Liver (tissue), 8 donors: ENCODE measurements at regions not wholly inside any gene's neighbourhood (a gene's known extent, or its start where the extent isn't known, plus 50 kb on each side); places are given as distances from the start of the nearest gene placed in this dataset.

Experiments
- DNase-seq: peaks from one replicate; pipeline ENCODE4 v3.0.0-alpha.2; 2017; ENCODE audit warnings: low spot score
- H3K27ac ChIP-seq, 2 donors: one replicate each; pipeline ENCODE4 v1.7.0; 2013; ENCODE audit warnings: inconsistent platforms in 2 of 2, low read length in 2 of 2, control low read depth in 1 of 2, low read depth in 1 of 2, mild to moderate bottlenecking in 1 of 2
- H3K27me3 ChIP-seq, 4 donors: one replicate each; pipeline versions ENCODE4 v1.6.1 to v1.7.0; 2013; ENCODE audit warnings: low read length in 3 of 4, inconsistent platforms in 1 of 4, mild to moderate bottlenecking in 1 of 4, moderate library complexity in 1 of 4; ENCODE audit not compliant: control insufficient read depth in 4 of 4, insufficient read depth in 4 of 4
- H3K36me3 ChIP-seq, 4 donors: one replicate each; pipeline versions ENCODE4 v1.6.1 to v1.7.0; 2013; ENCODE audit warnings: low read length in 3 of 4, mild to moderate bottlenecking in 3 of 4, low read depth in 1 of 4, moderate library complexity in 1 of 4; ENCODE audit not compliant: control insufficient read depth in 4 of 4, insufficient read depth in 3 of 4
- H3K4me1 ChIP-seq, 4 donors: one replicate each; pipeline versions ENCODE4 v1.6.1 to v1.7.0; 2013; ENCODE audit warnings: low read length in 3 of 4, mild to moderate bottlenecking in 3 of 4, moderate library complexity in 1 of 4; ENCODE audit not compliant: control insufficient read depth in 4 of 4, insufficient read depth in 4 of 4
- H3K4me3 ChIP-seq, 3 donors: one replicate each; pipeline versions ENCODE4 v1.6.1 to v1.7.0; 2013; ENCODE audit warnings: low read length in 3 of 3, control low read depth in 1 of 3, low read depth in 1 of 3, mild to moderate bottlenecking in 1 of 3
- H3K9ac ChIP-seq, 2 donors: one replicate each; pipeline ENCODE4 v1.7.0; 2013; ENCODE audit warnings: low read length in 2 of 2, mild to moderate bottlenecking in 2 of 2, moderate library complexity in 2 of 2, control low read depth in 1 of 2, low read depth in 1 of 2
- H3K9me3 ChIP-seq, 4 donors: one replicate each; pipeline versions ENCODE4 v1.6.1 to v1.7.0; 2013; ENCODE audit warnings: low read length in 3 of 4; ENCODE audit not compliant: control insufficient read depth in 4 of 4
- EGR1 ChIP-seq, 2 donors: IDR thresholded peaks; 2 replicates each; pipeline ENCODE4 v1.6.1; 2016 to 2018; ENCODE audit warnings: antibody characterized with exemption in 2 of 2, low read depth in 2 of 2
- FOXA2 ChIP-seq: IDR thresholded peaks from 2 replicates; pipeline ENCODE4 v1.6.1; 2016; ENCODE audit warnings: antibody characterized with exemption
- GABPA ChIP-seq, 2 donors: IDR thresholded peaks in 1 of 2; conservative IDR thresholded peaks in 1 of 2; 2 replicates each; pipeline ENCODE4 v1.6.1; 2016; ENCODE audit warnings: antibody characterized with exemption in 2 of 2, mild to moderate bottlenecking in 1 of 2, moderate library complexity in 1 of 2
- HNF4A ChIP-seq, 2 donors: conservative IDR thresholded peaks; 2 replicates each; pipeline ENCODE4 v1.6.1; 2016; ENCODE audit warnings: antibody characterized with exemption in 2 of 2, mild to moderate bottlenecking in 2 of 2
- HNF4G ChIP-seq: IDR thresholded peaks from 2 replicates; pipeline ENCODE4 v1.6.1; 2016; ENCODE audit warnings: antibody characterized with exemption
- JUND ChIP-seq, 2 donors: IDR thresholded peaks; 2 replicates each; pipeline ENCODE4 v1.6.1; 2016; ENCODE audit warnings: antibody characterized with exemption in 2 of 2
- NR2F2 ChIP-seq: IDR thresholded peaks from 2 replicates; pipeline ENCODE4 v1.6.1; 2016; ENCODE audit warnings: antibody characterized with exemption
- RAD21 ChIP-seq, 2 donors: IDR thresholded peaks; 2 replicates each; pipeline ENCODE4 v1.6.1; 2016; ENCODE audit warnings: antibody characterized with exemption in 2 of 2, mild to moderate bottlenecking in 2 of 2
- RXRA ChIP-seq, 2 donors: IDR thresholded peaks; 2 replicates each; pipeline ENCODE4 v1.6.1; 2017 to 2018; ENCODE audit warnings: antibody characterized with exemption in 2 of 2, mild to moderate bottlenecking in 1 of 2
- SP1 ChIP-seq: IDR thresholded peaks from 2 replicates; pipeline ENCODE4 v1.6.1; 2018; ENCODE audit warnings: antibody characterized with exemption, mild to moderate bottlenecking
- TAF1 ChIP-seq: conservative IDR thresholded peaks from 2 replicates; pipeline ENCODE4 v1.6.1; 2016; ENCODE audit warnings: antibody characterized with exemption, mild to moderate bottlenecking
- YY1 ChIP-seq: IDR thresholded peaks from 2 replicates; pipeline ENCODE4 v1.6.1; 2016; ENCODE audit warnings: antibody characterized with exemption, mild to moderate bottlenecking
- WGBS: extraction: QIAGEN DNeasy Blood & Tissue Kit; methylation state at CpG from one replicate; pipeline ENCODE4 v1.1.7; 2013; 5-methylcytosine and 5-hydroxymethylcytosine counted together
- TF ChIP-seq, protein P1 (sequence below): IDR thresholded peaks from 2 replicates; pipeline ENCODE4 v1.6.1; 2016; ENCODE audit warnings: antibody characterized with exemption
- TF ChIP-seq, protein P2 (sequence below): IDR thresholded peaks from 2 replicates; pipeline ENCODE4 v1.6.1; 2016; ENCODE audit warnings: antibody characterized with exemption
- TF ChIP-seq, protein P3 (sequence below): IDR thresholded peaks from 2 replicates; pipeline ENCODE4 v1.6.1; 2016; ENCODE audit warnings: antibody characterized with exemption
- TF ChIP-seq, protein P4 (sequence below): IDR thresholded peaks from 2 replicates; pipeline ENCODE4 v1.6.1; 2016; ENCODE audit warnings: antibody characterized with exemption, mild to moderate bottlenecking
- TF ChIP-seq, protein P5 (sequence below): fragments of 150-350 bp; IDR thresholded peaks from 2 replicates; pipeline ENCODE4 v1.5.1; 2017; ENCODE audit warnings: improper control_type of control experiment, low read depth, low read length; ENCODE audit not compliant: missing input control
- donor health status: healthy.
- donor health status: healthy.
- donor health status: healthy.
- donor health status: healthy.
- donor health status: healthy.

DNA sequence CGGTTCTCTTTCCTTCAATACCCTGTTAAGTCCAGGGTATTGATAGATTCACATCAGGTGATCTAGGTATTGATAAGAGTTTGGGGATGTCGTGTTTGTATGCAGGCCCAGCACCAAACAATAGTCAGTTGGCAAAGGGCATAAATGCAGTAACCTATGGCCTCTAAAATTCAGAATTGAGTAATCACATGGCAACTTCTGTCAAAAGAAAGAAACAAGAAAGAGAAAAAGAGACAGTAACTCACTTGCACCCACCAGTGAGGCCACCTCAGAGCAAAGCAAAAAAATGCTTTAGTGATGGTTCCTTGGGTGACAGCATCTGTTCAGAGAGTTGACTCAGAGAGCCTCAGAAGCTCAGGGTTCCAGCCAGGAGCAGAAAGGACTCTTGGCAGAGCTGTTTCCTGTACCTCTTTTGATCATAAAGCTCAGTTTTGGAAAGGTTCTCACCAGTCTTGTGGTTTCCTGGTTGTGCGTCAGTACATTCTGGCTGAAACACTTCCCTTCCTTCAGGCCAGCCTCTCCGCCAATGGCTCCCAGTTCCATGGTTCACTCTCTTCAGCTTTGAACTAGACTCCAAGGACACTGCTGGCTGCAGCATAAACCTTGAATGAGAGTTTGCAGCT is 70.1 kb upstream of the GORAB start (continued):
- TF ChIP-seq, protein P1, sequence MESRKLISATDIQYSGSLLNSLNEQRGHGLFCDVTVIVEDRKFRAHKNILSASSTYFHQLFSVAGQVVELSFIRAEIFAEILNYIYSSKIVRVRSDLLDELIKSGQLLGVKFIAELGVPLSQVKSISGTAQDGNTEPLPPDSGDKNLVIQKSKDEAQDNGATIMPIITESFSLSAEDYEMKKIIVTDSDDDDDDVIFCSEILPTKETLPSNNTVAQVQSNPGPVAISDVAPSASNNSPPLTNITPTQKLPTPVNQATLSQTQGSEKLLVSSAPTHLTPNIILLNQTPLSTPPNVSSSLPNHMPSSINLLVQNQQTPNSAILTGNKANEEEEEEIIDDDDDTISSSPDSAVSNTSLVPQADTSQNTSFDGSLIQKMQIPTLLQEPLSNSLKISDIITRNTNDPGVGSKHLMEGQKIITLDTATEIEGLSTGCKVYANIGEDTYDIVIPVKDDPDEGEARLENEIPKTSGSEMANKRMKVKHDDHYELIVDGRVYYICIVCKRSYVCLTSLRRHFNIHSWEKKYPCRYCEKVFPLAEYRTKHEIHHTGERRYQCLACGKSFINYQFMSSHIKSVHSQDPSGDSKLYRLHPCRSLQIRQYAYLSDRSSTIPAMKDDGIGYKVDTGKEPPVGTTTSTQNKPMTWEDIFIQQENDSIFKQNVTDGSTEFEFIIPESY = no peak
- TF ChIP-seq YY1 (no peak), HNF4G (no peak), GABPA (IDR thresholded peaks at IDR 0.05 in 1 of 2, conservative IDR thresholded peaks at IDR 0.05 in 1 of 2) (no peak), NR2F2 (no peak), SP1 (no peak)
- TF ChIP-seq, protein P2, sequence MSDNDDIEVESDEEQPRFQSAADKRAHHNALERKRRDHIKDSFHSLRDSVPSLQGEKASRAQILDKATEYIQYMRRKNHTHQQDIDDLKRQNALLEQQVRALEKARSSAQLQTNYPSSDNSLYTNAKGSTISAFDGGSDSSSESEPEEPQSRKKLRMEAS = no peak

DNA sequence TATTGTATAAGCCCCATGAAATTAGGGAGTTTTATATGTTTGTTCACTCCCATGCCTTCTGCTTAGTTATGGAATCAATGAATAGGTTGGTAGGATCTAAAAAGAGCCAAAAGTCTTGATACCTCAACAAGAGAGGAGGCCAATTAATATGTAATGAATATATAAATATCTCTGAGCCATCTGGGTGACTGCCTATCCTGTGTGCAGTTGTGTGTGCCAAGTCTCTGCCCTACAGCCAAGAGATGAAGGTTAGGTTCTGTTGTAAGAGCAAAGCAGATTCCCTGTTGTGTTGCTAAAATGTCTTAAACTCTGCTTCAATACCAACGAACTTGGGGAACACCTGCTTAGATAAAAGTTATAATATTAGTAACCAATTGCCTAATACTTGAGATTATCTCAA is 61.8 kb upstream of the GORAB start:
- 31% methylated on average over 1 of the region's 1 CpG for WGBS
- Histone ChIP-seq H3K36me3 (no peaks in the 10 kb centered on the region), H3K9me3 (no peaks in the 10 kb centered on the region), H3K4me3 (no peak overlapping the region), H3K27me3 (no peaks in the 10 kb centered on the region), H3K4me1 (no peaks in the 10 kb centered on the region), H3K9ac (no peak overlapping the region), H3K27ac (no peak overlapping the region)
- no peak for DNase-seq
- no peak for TF ChIP-seq YY1
- TF ChIP-seq RXRA (IDR thresholded peaks at IDR 0.05) = no peak

DNA sequence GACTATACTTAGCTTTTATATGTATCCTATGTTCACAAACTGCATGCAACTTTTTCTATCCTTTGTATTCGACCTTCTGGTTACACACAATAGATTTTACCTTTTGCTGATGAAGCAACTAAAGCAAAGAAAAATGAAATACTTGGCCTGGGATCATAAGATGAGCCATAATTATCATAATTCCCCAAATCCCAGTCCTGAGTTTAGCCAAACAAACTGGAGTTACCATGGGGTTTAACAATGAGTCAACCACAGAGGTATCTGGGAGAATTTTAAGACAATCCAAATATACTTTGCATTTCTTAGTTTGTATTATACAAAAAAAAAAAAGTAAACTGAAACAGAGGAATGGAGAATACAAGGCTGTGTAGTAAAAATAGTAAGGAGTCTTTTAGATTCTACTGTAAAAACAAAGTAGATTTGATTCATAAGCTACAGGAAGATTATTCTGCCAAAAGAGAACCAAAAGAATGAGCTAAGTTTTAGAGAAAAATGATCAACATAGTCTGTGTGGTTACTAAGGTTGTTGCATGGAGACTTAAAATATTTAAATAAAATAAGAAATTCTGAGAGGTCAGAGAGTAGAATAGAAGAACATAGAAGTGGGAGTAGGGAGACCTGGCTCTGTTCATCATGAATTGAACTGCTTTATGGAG is 60.4 kb upstream of the GORAB start:
- no peak for TF ChIP-seq EGR1 (IDR thresholded peaks at IDR 0.05; ENCODE audit: low read depth in 2 of 2)
- TF ChIP-seq, protein P2 = no peak
- TF ChIP-seq, protein P3, sequence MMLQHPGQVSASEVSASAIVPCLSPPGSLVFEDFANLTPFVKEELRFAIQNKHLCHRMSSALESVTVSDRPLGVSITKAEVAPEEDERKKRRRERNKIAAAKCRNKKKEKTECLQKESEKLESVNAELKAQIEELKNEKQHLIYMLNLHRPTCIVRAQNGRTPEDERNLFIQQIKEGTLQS = no peak
- no peak for TF ChIP-seq RAD21 (IDR thresholded peaks at IDR 0.05)
- TF ChIP-seq HNF4A (conservative IDR thresholded peaks at IDR 0.05) = no peak
- no peak for TF ChIP-seq SP1
- TF ChIP-seq, protein P4, sequence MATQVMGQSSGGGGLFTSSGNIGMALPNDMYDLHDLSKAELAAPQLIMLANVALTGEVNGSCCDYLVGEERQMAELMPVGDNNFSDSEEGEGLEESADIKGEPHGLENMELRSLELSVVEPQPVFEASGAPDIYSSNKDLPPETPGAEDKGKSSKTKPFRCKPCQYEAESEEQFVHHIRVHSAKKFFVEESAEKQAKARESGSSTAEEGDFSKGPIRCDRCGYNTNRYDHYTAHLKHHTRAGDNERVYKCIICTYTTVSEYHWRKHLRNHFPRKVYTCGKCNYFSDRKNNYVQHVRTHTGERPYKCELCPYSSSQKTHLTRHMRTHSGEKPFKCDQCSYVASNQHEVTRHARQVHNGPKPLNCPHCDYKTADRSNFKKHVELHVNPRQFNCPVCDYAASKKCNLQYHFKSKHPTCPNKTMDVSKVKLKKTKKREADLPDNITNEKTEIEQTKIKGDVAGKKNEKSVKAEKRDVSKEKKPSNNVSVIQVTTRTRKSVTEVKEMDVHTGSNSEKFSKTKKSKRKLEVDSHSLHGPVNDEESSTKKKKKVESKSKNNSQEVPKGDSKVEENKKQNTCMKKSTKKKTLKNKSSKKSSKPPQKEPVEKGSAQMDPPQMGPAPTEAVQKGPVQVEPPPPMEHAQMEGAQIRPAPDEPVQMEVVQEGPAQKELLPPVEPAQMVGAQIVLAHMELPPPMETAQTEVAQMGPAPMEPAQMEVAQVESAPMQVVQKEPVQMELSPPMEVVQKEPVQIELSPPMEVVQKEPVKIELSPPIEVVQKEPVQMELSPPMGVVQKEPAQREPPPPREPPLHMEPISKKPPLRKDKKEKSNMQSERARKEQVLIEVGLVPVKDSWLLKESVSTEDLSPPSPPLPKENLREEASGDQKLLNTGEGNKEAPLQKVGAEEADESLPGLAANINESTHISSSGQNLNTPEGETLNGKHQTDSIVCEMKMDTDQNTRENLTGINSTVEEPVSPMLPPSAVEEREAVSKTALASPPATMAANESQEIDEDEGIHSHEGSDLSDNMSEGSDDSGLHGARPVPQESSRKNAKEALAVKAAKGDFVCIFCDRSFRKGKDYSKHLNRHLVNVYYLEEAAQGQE = no peak
- TF ChIP-seq FOXA2 = no peak
- TF ChIP-seq YY1 = no peak
- TF ChIP-seq, protein P5, sequence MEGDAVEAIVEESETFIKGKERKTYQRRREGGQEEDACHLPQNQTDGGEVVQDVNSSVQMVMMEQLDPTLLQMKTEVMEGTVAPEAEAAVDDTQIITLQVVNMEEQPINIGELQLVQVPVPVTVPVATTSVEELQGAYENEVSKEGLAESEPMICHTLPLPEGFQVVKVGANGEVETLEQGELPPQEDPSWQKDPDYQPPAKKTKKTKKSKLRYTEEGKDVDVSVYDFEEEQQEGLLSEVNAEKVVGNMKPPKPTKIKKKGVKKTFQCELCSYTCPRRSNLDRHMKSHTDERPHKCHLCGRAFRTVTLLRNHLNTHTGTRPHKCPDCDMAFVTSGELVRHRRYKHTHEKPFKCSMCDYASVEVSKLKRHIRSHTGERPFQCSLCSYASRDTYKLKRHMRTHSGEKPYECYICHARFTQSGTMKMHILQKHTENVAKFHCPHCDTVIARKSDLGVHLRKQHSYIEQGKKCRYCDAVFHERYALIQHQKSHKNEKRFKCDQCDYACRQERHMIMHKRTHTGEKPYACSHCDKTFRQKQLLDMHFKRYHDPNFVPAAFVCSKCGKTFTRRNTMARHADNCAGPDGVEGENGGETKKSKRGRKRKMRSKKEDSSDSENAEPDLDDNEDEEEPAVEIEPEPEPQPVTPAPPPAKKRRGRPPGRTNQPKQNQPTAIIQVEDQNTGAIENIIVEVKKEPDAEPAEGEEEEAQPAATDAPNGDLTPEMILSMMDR = no peak
- TF ChIP-seq RXRA (IDR thresholded peaks at IDR 0.05) = no peak
- no peak for TF ChIP-seq GABPA (IDR thresholded peaks at IDR 0.05 in 1 of 2, conservative IDR thresholded peaks at IDR 0.05 in 1 of 2)
- no peak for TF ChIP-seq HNF4G
- TF ChIP-seq TAF1 = no peak
- TF ChIP-seq JUND (IDR thresholded peaks at IDR 0.05) = no peak

More for the DNA sequence above, 60.4 kb upstream of the GORAB start:
- H3K27ac ChIP-seq = no peak overlapping the region
- DNase-seq = no peak
- H3K4me1 ChIP-seq = no peaks in the 10 kb centered on the region
- WGBS = 27% methylated on average over 1 of the region's 1 CpG
- H3K4me3 ChIP-seq = no peak overlapping the region
- H3K9ac ChIP-seq = no peak overlapping the region
- H3K27me3 ChIP-seq = no peaks in the 10 kb centered on the region
- no peaks in the 10 kb centered on the region for H3K9me3 ChIP-seq
- no peaks in the 10 kb centered on the region for H3K36me3 ChIP-seq
